ENCODE measurements at regions not wholly inside any gene's neighbourhood (a gene's known extent, or its start where the extent isn't known, plus 50 kb on each side); places are given as distances from the start of the nearest gene placed in this dataset.
"Not testable (repeated sequence)": the region's sequence is repeated elsewhere in the genome, so short reads cannot be mapped to it uniquely, and the experiment has no call there.

- TF ChIP-seq CTCF (IDR thresholded peaks at IDR 0.05; ENCODE audit: low read depth, low read length, missing control alignments): no peak
- no peak overlapping the region for H3K4me3 ChIP-seq (replicated peaks; ENCODE audit: low read depth, low read length)
- no peak for DNase-seq (ENCODE audit: extremely low read depth, low read depth)
These were observed 76.7 kb upstream of the DRD5 start for GRCh38 chr4:9704551-9705332.

GRCh38 chr4:9707281-9707680 is 74.2 kb upstream of the DRD5 start:
- H3K4me3 ChIP-seq (replicated peaks; ENCODE audit: low read depth, low read length); DNase-seq (ENCODE audit: extremely low read depth, low read depth): not testable (repeated sequence)

- not testable (repeated sequence) for DNase-seq (ENCODE audit: extremely low read depth, low read depth); H3K4me3 ChIP-seq (replicated peaks; ENCODE audit: low read depth, low read length)
These were observed 73.5 kb upstream of the DRD5 start for GRCh38 chr4:9707936-9708335.

DNA sequence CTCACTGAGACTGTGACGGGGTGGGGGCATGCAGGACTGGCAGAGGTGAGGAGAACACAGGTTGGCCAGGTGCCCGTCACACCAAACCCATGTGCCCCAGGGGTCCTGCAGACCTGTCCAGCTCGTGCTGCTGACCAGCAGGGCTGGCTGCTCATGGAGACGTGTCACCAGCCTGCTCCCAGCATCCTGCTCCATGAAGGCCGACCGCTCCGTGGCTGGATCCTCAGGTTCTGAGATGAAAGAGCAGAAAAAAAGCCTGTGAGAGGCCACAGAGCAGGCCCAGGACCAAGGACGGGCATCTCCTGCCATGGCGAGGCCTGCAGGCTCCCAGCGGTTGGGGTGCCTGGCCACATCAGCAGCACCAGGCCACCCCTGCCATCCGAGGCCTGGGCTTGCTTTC is 71.7 kb upstream of the DRD5 start:
- DNase-seq (ENCODE audit: extremely low read depth, low read depth): no peak
- H3K4me3 ChIP-seq (replicated peaks; ENCODE audit: low read depth, low read length): no peak overlapping the region
- no peak for TF ChIP-seq CTCF (IDR thresholded peaks at IDR 0.05; ENCODE audit: low read depth, low read length, missing control alignments)

- H3K4me3 ChIP-seq (replicated peaks; ENCODE audit: low read depth, low read length): not testable (repeated sequence)
These were observed 66.2 kb upstream of the DRD5 start for GRCh38 chr4:9715271-9715670.

GRCh38 chr4:9716093-9716492 is 65.3 kb upstream of the DRD5 start:
- no peak for DNase-seq (ENCODE audit: extremely low read depth, low read depth)
- no peak for TF ChIP-seq CTCF (IDR thresholded peaks at IDR 0.05; ENCODE audit: low read depth, low read length, missing control alignments)
- no peak overlapping the region for H3K4me3 ChIP-seq (replicated peaks; ENCODE audit: low read depth, low read length)

More at GRCh38 chr4:9715271-9715670, 66.2 kb upstream of the DRD5 start:
- DNase-seq (ENCODE audit: extremely low read depth, low read depth): not testable (repeated sequence)

GRCh38 chr4:9718246-9718939 is 63.0 kb upstream of the DRD5 start:
- H3K4me3 ChIP-seq (replicated peaks; ENCODE audit: low read depth, low read length); DNase-seq (ENCODE audit: extremely low read depth, low read depth): not testable (repeated sequence)

DNA sequence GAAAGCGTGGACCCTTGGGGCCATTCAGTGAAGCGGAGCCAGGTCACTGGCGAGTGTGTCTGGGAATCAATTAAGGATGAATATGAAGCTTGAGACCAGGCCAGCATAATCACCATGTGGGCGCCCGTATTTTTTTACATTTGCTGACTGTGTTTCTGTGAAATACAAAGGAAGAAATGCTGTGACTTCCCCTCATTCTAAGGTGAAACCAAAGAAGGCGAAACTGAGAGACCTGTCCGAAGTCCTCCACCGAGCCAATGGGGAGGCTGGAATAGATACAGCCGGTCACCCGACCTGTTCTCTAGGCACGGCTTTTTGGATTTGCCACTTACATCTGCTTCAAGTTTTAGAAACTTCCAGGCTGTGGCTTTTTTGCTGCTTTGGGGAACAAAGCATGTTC is 59.3 kb upstream of the DRD5 start:
- H3K4me3 ChIP-seq (replicated peaks; ENCODE audit: low read depth, low read length); DNase-seq (ENCODE audit: extremely low read depth, low read depth): not testable (repeated sequence)

All from HFF-Myc (cell line).